ENCODE measurements at regions not wholly inside any gene's neighbourhood (a gene's known extent, or its start where the extent isn't known, plus 50 kb on each side); places are given as distances from the start of the nearest gene placed in this dataset.

GRCh38 chr12:82069931-82070514 lies 288.2 kb downstream of the CCDC59 start (continued):
- TF ChIP-seq ZBTB33 (IDR thresholded peaks at IDR 0.05; ENCODE audit: borderline replicate concordance, low read depth) = no peak

- ChIA-PET POLR2A (no interaction called here), CTCF (interaction anchor here (1.6 kb wide), 1 partner anchor 17 kb away, joined by 4 read pairs; no protein-coding TSS in a partner anchor)
- Histone ChIP-seq H3K4me1 (ENCODE audit: control insufficient read depth in 1 of 2, insufficient read depth in 2 of 2, low read depth in 1 of 2, low read length in 1 of 2) (no peaks in the 10 kb centered on the region), H3K36me3 (replicated peaks in 1 of 2; ENCODE audit: control insufficient read depth in 1 of 2, insufficient read depth in 2 of 2, low read length in 1 of 2) (no peaks in the 10 kb centered on the region), H3K9ac (no peak overlapping the region), H3K4me2 (no peak overlapping the region), H3K79me2 (ENCODE audit: insufficient read depth) (no peaks in the 10 kb centered on the region), H3K9me3 (no peaks in the 10 kb centered on the region), H4K20me1 (ENCODE audit: insufficient read depth) (no peaks in the 10 kb centered on the region), H3F3A (replicated peaks; ENCODE audit: insufficient read depth) (no peaks in the 10 kb centered on the region), H3K9me2 (no peaks in the 10 kb centered on the region), H3K27me3 (ENCODE audit: insufficient read depth) (no peaks in the 10 kb centered on the region), H2AFZ (ENCODE audit: low read depth) (no peak overlapping the region), H3K4me3 (ENCODE audit: low read depth in 2 of 2, low read length in 1 of 2) (no peak overlapping the region), H3K27ac (ENCODE audit: low read depth in 2 of 2, low read length in 1 of 2) (no peak overlapping the region)
- 6% methylated on average over 3 of the region's 3 CpGs for WGBS (ENCODE audit: low lambda C conversion rate)
- TF ChIP-seq MXI1 (IDR thresholded peaks at IDR 0.05; ENCODE audit: low read depth, low read length) (no peak), ELF1 (IDR thresholded peaks at IDR 0.05) (no peak), CTCF (IDR thresholded peaks at IDR 0.05) (no peak), TAF1 (IDR thresholded peaks at IDR 0.05; ENCODE audit: borderline replicate concordance, low read depth, low read length) (no peak), JUND (IDR thresholded peaks at IDR 0.05) (no peak), RXRA (IDR thresholded peaks at IDR 0.05; ENCODE audit: borderline replicate concordance, low read depth) (no peak), USF1 (IDR thresholded peaks at IDR 0.05; ENCODE audit: borderline replicate concordance, low read depth) (no peak), EP300 (IDR thresholded peaks at IDR 0.05; ENCODE audit: borderline replicate concordance in 1 of 2, low read depth in 1 of 2, low read length in 1 of 2) (no peak), TCF12 (IDR thresholded peaks at IDR 0.05) (no peak), GABPA (IDR thresholded peaks at IDR 0.05; ENCODE audit: low read depth) (no peak), YY1 (IDR thresholded peaks at IDR 0.05; ENCODE audit: low read depth) (no peak), SMC3 (IDR thresholded peaks at IDR 0.05; ENCODE audit: low read depth, low read length) (no peak), PBX3 (IDR thresholded peaks at IDR 0.05) (no peak), NRF1 (IDR thresholded peaks at IDR 0.05; ENCODE audit: low read depth, low read length) (no peak)
- no peak for DNase-seq
These were observed 299.0 kb upstream of the PPFIA2 start for GRCh38 chr12:82058197-82058596.
